Stimulated activated CD4-positive, alpha-beta T cell treated with anti-CD3 and anti-CD28 coated beads, Interleukin-1b, Interleukin-23, amount 100 ng/mL, for 24 hours (primary cell): ENCODE measurements at regions not wholly inside any gene's neighbourhood (a gene's known extent, or its start where the extent isn't known, plus 50 kb on each side); places are given as distances from the start of the nearest gene placed in this dataset.
"Not testable (repeated sequence)": the region's sequence is repeated elsewhere in the genome, so short reads cannot be mapped to it uniquely, and the experiment has no call there.

Experiments used
- DNase-seq, 4 experiments: peaks; one replicate each; pipeline ENCODE4 v3.0.0-alpha.2; 2020; ENCODE audit warnings: low read depth in 4 of 4, low spot score in 1 of 4

DNA sequence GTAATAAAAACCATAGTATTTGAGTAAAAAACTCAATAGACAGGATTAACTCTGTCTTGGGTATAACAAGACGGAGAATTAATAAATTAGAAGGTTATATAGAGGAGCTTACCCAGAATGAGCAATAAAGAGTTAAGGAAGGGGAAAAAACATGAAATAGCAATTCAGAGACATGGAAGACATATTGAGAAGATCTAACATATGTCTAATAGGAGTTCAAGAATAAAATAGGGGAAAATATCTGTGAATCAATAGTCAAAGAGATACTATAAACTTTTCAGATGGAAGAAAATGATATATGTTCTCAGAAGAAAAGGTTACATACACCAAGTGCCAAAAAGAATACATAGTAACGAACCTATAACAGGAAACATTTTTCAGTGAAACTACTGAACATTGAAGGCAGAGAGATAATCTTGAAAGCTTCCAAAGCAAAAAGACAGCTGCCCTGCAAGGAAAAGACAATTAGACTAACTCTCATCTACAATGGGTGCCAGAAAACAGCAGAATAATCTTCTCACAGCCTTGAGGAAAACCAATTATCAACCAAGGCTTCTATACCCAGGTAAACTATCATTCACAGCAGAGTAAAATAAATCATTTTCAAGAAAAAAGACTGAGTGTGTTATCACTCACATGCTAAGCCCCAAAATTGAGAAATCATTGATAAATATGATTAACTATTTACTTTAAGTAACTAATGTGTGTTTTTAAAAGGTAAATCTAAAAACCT is 106.0 kb downstream of the ENC1 start:
- DNase-seq: no peak

DNA sequence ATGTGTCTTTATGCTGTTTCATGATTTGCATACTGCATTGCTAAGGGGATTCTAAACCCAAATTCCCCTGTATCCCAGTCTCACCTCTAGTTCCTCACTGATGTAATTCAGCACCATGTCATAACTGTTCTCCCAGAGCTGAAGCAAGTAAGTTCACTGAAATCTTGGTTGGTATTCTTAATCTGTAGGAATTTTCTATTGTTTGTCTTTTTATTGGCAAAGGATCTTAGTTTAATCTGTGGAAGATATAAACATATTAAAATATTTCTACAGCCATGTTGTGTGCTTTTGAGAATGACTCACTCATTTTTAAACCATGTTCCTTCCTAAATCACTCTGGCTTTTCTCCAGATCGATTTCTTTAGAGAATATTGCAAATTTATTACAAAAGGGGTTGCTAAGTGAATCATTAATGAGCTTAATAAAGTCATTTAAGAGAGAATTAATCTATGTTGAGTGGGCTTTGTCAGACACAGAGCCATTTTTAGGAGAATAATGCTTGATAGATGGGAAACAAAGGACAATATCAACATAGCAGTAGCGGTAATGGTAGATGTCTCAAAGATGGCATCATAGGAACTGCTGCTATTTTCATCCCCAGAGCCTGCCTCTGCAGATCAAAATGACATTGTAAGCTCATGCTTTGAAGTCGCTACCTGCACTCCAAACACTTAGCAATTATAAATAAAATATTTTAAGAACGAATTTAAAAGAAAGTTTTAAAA is 110.0 kb downstream of the ENC1 start:
- DNase-seq: no peak

GRCh38 chr5:74529101-74529500 is 111.4 kb downstream of the ENC1 start:
- no peak for DNase-seq

DNA sequence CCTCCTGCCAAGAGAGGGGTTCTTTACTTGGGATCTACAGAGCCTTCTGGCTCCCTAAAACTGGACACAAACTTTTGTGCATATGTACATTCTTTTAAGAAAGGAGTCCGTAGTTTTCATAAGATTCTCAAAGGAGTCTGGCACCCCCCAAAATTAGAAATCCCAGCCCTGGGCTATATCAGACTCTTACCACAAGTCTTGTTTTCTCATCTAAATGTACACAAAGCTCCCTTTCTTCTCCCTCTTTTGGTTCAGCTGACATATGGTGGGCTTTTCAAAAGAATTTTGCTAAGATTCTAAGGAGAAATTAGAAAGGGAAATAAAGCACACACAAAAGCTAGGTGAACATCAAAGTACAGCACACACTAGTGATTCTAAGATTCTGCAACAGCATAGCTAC is 114.4 kb downstream of the ENC1 start:
- no peak for DNase-seq

DNA sequence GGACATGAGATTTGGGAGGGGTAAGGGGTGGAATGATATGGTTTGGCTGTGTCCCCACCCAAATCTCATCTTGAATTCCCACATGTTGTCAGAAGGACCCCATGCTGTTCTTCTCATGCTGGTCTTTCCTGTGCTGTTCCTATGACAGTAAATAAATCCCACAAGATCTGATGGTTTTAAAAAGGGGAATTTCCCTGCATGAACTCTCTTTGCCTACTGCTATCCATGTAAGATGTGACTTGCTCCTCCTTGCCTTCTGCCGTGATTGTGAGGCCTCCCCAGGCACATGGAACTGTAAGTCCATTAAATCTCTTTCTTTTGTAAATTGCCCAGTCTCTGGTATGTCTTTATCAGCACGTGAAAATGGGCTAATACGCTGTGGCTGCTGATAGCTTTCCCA is 115.8 kb downstream of the ENC1 start:
- DNase-seq: not testable (repeated sequence)

GRCh38 chr5:74523698-74524097 is 116.8 kb downstream of the ENC1 start:
- not testable (repeated sequence) for DNase-seq

- DNase-seq: not testable (repeated sequence)
Measured at GRCh38 chr5:74522838-74523237, 117.7 kb downstream of the ENC1 start.

- DNase-seq: no peak
Measured at GRCh38 chr5:74521401-74521800, 119.1 kb downstream of the ENC1 start.

DNA sequence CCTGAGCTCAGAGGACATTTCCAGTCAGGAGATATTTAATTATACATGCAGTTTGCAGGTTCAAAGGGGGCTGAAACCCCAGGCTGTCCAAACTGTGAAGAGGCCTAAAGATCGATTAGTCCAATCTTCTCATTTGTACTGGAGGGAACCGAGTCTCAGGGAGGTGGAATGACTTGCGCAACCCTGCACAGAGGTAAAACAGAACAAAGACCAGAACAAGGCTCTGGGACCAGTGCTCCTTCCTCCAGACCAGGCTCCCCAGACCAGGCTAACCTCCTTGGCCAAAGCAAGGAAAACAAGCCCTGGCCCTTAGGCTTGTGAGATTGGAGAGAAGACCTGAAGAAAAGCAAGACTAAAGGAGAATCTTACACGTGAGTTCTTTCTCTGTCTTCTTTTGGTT is 120.8 kb downstream of the ENC1 start:
- DNase-seq: no peak

GRCh38 chr5:74519161-74519571 is 121.4 kb downstream of the ENC1 start:
- DNase-seq: no peak

GRCh38 chr5:74517700-74518099 is 122.8 kb downstream of the ENC1 start:
- DNase-seq: no peak

GRCh38 chr5:74516211-74516636 is 124.3 kb downstream of the ENC1 start:
- DNase-seq: no peak

- DNase-seq: no peak
Measured at GRCh38 chr5:74514888-74515551, 125.5 kb downstream of the ENC1 start.

GRCh38 chr5:74511770-74512169 is 128.8 kb downstream of the ENC1 start:
- not testable (repeated sequence) for DNase-seq

GRCh38 chr5:74510476-74511075 is 130.0 kb downstream of the ENC1 start:
- no peak for DNase-seq

DNA sequence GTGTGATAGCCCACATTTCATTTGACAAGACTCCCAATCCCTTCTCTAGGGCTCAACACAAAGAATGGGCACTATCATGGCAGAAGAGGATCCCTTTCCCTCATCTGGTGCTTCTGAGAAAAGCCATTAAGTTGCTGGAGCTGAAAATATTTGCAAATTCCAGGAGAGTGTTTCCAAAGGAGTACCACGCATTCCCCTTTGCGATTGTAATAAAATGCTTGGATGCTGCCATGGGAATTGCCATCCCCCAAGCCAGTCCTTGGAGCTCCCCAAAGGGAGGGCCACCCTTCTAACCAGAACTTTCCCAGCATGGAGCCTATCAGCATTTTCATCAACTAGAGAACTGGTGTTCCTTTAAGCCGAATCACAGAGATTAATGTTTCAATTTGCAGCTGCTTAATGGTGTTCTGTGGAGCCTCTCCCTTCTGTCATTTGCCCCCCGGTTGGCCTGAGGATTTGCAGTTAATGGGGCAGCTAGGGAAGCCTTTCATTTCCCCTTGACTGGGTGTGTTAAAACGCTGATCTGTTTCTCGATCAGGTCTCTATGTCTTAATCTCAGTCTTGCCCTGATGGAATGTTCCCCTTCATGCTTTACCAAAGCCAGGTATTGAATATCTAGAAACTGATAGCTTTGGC is 133.0 kb downstream of the ENC1 start:
- DNase-seq: no peak

- DNase-seq: no peak
Measured at GRCh38 chr5:74506119-74506518, 134.4 kb downstream of the ENC1 start.

DNA sequence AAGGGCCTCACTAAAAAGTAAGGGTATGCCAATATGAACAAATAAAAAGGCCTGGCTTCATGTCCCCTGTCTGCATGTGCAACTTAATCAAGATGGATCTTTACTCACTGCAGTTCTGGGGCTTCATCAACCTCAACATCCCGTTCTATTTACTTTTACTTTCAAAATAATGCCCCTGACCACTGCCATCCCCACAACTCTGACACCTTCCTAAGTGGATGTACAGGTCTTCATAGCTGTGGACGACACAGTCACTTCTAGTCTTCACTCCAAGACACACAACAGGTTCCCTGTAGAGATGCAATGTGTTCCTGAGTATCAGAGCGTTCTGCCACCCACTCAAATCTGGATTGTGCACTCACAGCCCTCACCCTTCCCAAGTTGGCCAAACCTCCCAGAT is 136.1 kb downstream of the ENC1 start:
- no peak for DNase-seq

GRCh38 chr5:74502479-74502950 is 138.0 kb downstream of the ENC1 start:
- DNase-seq: no peak

DNA sequence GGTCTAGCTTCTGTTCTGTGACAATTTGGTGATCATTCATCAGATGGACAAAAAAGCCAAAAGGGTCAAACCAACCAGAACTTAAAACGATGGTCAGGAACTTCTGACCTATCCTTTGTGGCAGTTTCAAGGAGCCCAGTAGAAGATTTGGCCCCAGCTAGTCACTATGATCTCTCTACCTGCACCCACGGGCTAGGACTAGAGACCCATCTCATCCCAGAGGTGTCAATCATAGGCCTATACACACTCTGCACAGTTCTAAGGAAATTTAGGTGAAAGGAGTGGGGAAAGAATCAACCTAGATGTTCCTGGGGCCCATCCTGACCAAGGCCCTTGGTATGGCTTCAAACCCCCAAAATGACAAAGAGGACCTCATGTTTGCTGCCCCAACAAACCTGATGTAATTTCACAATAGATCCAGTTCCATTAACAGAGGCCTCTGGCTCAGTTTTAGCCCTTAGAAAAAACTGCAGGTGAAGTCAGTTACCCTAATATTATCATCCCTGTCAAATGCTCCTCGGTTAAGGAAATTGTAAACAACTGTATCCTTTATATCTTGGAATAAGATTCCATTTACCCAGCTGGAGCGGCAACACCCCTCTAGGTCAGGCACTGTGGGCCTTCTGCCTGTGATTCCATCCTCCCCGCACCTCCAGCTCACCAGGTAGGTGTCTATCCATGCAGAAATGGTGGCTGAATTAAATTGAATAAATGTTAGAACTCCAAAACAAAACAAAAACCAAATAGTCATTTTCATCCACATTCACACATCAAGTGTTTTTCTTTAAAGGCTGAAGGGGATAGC is 138.7 kb downstream of the ENC1 start:
- no peak for DNase-seq
